ENCODE measurements at regions not wholly inside any gene's neighbourhood (a gene's known extent, or its start where the extent isn't known, plus 50 kb on each side); places are given as distances from the start of the nearest gene placed in this dataset.

GRCh38 chr4:133638751-133639150, 489.7 kb downstream of the PCDH10 start:
- WGBS, 2 experiments (ENCODE audit: extremely low coverage in 2 of 2, insufficient read length in 1 of 2), result no CpG with 5 or more reads among the region's 2 CpGs
- H2AK5ac ChIP-seq (ENCODE audit: low read depth, low read length), result no peak overlapping the region
- no TSS peak for BruUV-seq (replicated peaks)
- H2BK5ac ChIP-seq (ENCODE audit: low read depth, low read length, poor library complexity, severe bottlenecking), result no peak overlapping the region
- no peak overlapping the region for H3K14ac ChIP-seq (replicated peaks; ENCODE audit: low read depth, low read length)
- no peaks in the 10 kb centered on the region for H3K79me1 ChIP-seq (ENCODE audit: low read depth in 1 of 2, low read length in 2 of 2)
- no peak for ATAC-seq (ENCODE audit: low read depth)
- H2BK120ac ChIP-seq (ENCODE audit: low read depth, low read length), result no peak overlapping the region
- intact Hi-C loops (cut with micrococcal nuclease) (no loop called here), in situ Hi-C loops (cut with MboI; ENCODE audit: low sequenced_read_pairs) (no loop called here), dilution Hi-C loops (cut with HindIII; ENCODE audit: low sequenced_read_pairs, unreplicated experiment) (no loop called here)
- H3K56ac ChIP-seq (ENCODE audit: extremely low read depth, insufficient read depth, low read length), result no peak overlapping the region
- H3K23ac ChIP-seq (ENCODE audit: low read depth, low read length), result no peak overlapping the region
- no peak overlapping the region for H3K4me3 ChIP-seq (ENCODE audit: insufficient read depth, low read depth, low read length)
- POLR2A ChIA-PET (ENCODE audit: unreplicated experiment), result no interaction called here
- TF ChIP-seq MAFK (IDR thresholded peaks at IDR 0.05; ENCODE audit: low read depth, low read length), result no peak
- TF ChIP-seq USF2 (IDR thresholded peaks at IDR 0.05; ENCODE audit: low read depth, low read length), result no peak
- TF ChIP-seq NFE2L2 (IDR thresholded peaks at IDR 0.05; ENCODE audit: low read depth, low read length), result no peak
- TF ChIP-seq BHLHE40 (IDR thresholded peaks at IDR 0.05; ENCODE audit: low read depth, low read length), result no peak
- TF ChIP-seq CHD1 (IDR thresholded peaks at IDR 0.05; ENCODE audit: low read depth, low read length), result no peak
- TF ChIP-seq CEBPB (IDR thresholded peaks at IDR 0.05; ENCODE audit: low read depth, low read length), result no peak
- H3K9me1 ChIP-seq (ENCODE audit: insufficient read depth, low read length), result no peaks in the 10 kb centered on the region
- H3K4me2 ChIP-seq (ENCODE audit: low read depth, low read length), result no peak overlapping the region
- no peaks in the 10 kb centered on the region for H4K20me1 ChIP-seq (ENCODE audit: insufficient read depth, low read length)
- no peak overlapping the region for H2AFZ ChIP-seq (replicated peaks; ENCODE audit: low read length, poor library complexity)
- H3K18ac ChIP-seq (ENCODE audit: low read depth, low read length), result no peak overlapping the region
- no peak overlapping the region for H3K9ac ChIP-seq (ENCODE audit: low read depth, low read length)
- DNase-seq, result no peak
- CTCF ChIA-PET, result no interaction called here
- H4K8ac ChIP-seq (ENCODE audit: low read depth in 2 of 2, low read length in 2 of 2), result no peak overlapping the region
- H2BK20ac ChIP-seq (ENCODE audit: low read depth, low read length), result no peak overlapping the region
- no peak overlapping the region for H4K91ac ChIP-seq (ENCODE audit: insufficient read depth, low read depth, low read length)
- H4K5ac ChIP-seq (ENCODE audit: low read depth, low read length), result no peak overlapping the region
- H3K4me1 ChIP-seq (ENCODE audit: control insufficient read depth, insufficient read depth, low read length), result no peaks in the 10 kb centered on the region
- no peak overlapping the region for H2AK9ac ChIP-seq (replicated peaks; ENCODE audit: low read depth, low read length, poor library complexity)
- no peak overlapping the region for H3K4ac ChIP-seq (ENCODE audit: low read depth, low read length)
- no peaks in the 10 kb centered on the region for H3K27me3 ChIP-seq (ENCODE audit: control insufficient read depth, insufficient read depth, low read length)
- H3K36me3 ChIP-seq (ENCODE audit: control insufficient read depth, insufficient read depth, low read length), result no peaks in the 10 kb centered on the region
- H2BK15ac ChIP-seq (ENCODE audit: low read depth, low read length), result no peak overlapping the region
- no peaks in the 10 kb centered on the region for H3K9me3 ChIP-seq (ENCODE audit: control insufficient read depth, insufficient read depth, low read length)
- H3K27ac ChIP-seq (ENCODE audit: insufficient read depth, low read length), result no peak overlapping the region

Data from IMR-90 (cell line).